Activated CD4-positive, alpha-beta T cell treated with anti-CD3 and anti-CD28 coated beads, Interleukin-2, amount 10 ng/mL, durations not matched to agents 7 days and 5 days (primary cell): ENCODE measurements at regions not wholly inside any gene's neighbourhood (a gene's known extent, or its start where the extent isn't known, plus 50 kb on each side); places are given as distances from the start of the nearest gene placed in this dataset.
A peak's percentile ranks its signal among the peaks of the same experiment; 100 is the strongest.

Source experiments
- CTCF ChIA-PET: fragments of 350-600 bp; sonication (Branson Sonifier 250); formaldehyde crosslinking; loops from one replicate; lab custom pipeline; 2021; ENCODE audit warnings: antibody characterized with exemption; lab: Charles Lee
- POLR2A ChIA-PET: fragments of 350-600 bp; sonication (Branson Sonifier 250); formaldehyde crosslinking; loops from one replicate; lab custom pipeline; 2021; ENCODE audit warnings: antibody characterized with exemption; lab: Charles Lee
- DNase-seq: peaks from one replicate; pipeline ENCODE4 v3.0.0-alpha.2; 2020
- H3K27ac Mint-ChIP-seq: one replicate; pipeline ENCODE4 v1.8.0; 2021; ENCODE audit warnings: mild to moderate bottlenecking, moderate library complexity, mixed read lengths
- H3K27me3 Mint-ChIP-seq: one replicate; pipeline ENCODE4 v1.8.0; 2021; ENCODE audit warnings: mixed read lengths
- H3K36me3 Mint-ChIP-seq: one replicate; pipeline ENCODE4 v1.8.0; 2021; ENCODE audit warnings: low read depth, mixed read lengths
- H3K4me1 Mint-ChIP-seq: one replicate; pipeline ENCODE4 v1.8.0; 2021; ENCODE audit warnings: mixed read lengths
- H3K4me3 Mint-ChIP-seq: one replicate; pipeline ENCODE4 v1.8.0; 2021; ENCODE audit warnings: mild to moderate bottlenecking, moderate library complexity, mixed read lengths
- H3K9me3 Mint-ChIP-seq: one replicate; pipeline ENCODE4 v1.8.0; 2021; ENCODE audit warnings: mixed read lengths

DNA sequence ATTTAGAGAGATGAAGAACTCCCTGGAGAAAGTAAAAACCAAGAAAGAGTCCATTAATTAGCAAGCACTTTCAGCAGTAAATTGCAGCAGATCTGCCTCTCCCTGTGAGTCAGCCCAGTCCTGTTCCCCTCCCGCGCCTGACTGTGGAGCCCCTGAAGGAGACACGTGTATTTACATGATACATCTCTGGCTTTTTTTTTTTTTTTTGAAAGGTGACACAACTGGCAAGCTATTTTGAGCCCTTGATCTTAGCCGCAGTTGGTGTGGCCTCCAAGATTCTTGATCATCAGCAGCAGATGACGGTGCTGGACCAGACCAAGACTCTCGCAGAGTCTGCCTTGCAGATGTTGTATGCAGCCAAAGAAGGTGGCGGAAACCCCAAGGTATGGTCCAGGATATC is 271.8 kb upstream of the TPM1 start:
- no peaks in the 10 kb centered on the region for H3K4me1 Mint-ChIP-seq
- no peak overlapping the region for H3K4me3 Mint-ChIP-seq
- no peak overlapping the region for H3K27ac Mint-ChIP-seq
- ChIA-PET CTCF (interaction anchor here (0.7 kb wide), 1 partner anchor 248 kb away, joined by 3 read pairs; no protein-coding TSS in a partner anchor), POLR2A (no interaction called here)
- no peak for DNase-seq
- no peaks in the 10 kb centered on the region for H3K27me3 Mint-ChIP-seq
- no peaks in the 10 kb centered on the region for H3K9me3 Mint-ChIP-seq
- no peaks in the 10 kb centered on the region for H3K36me3 Mint-ChIP-seq

DNA sequence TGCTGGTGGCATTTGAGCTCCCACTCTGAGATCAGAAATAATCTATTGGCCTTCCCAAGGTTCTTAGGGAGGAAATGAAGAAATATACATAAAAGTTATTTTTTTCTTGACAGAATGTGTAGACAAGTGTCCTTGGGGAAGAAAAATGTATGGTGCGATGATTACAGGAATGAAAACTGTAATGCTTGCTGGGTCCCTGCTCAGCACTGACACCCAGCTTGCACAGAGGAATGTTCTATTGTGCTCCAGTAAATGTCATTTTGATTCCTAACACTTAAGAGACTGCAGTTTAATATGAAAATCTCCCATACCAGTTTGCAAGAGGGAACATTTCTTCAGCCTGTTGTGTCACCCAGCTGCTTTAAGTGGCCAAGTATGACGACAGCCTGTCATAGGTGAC is 271.3 kb upstream of the TPM1 start:
- no peak for DNase-seq
- Mint-ChIP-seq H3K4me1 (no peaks in the 10 kb centered on the region), H3K36me3 (no peaks in the 10 kb centered on the region), H3K9me3 (no peaks in the 10 kb centered on the region), H3K4me3 (no peak overlapping the region), H3K27ac (no peak overlapping the region), H3K27me3 (no peaks in the 10 kb centered on the region)
- ChIA-PET POLR2A (no interaction called here), CTCF (no interaction called here)

DNA sequence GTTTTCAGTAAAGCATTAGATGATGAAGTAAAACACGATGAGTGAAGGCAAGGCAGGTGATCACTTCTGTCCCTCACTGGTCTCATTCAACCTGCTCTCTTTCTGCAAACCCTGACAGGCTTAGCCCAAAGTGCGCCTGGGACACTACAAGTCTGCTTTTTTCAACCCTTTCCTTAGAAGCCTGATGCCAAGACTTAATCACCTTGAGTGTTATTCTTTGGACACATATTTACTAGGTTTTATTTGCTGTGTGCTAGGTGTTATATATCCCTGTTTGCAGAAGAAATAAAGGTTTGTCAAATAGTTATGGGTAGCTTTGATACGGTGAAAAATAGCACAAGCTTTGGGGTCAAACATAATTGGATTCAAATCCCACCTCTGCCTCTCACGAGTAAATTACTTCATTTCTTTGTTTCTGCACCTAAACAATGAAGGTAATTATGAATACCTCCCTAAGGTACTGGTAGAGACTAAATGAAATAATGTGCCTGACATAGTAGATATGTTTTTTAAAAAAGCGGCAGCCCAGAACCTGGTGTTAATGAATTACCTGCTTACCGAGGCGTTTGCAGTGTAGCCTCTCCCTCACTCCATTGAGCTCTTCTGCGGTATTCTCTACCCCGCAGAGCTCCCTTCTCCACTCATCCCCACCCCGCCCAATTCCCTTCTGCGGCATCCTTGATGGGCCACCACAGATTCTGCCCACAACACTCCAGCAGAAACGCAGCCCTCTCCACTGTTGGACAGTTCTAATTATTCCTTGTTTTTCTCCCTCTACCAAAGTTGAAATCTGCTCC is 269.0 kb upstream of the TPM1 start:
- Mint-ChIP-seq H3K27ac (peak overlapping the region; percentile 22), H3K27me3 (no peaks in the 10 kb centered on the region), H3K36me3 (no peaks in the 10 kb centered on the region), H3K9me3 (no peaks in the 10 kb centered on the region), H3K4me1 (no peaks in the 10 kb centered on the region), H3K4me3 (no peak overlapping the region)
- ChIA-PET CTCF (no interaction called here), POLR2A (no interaction called here)
- DNase-seq = no peak

DNA sequence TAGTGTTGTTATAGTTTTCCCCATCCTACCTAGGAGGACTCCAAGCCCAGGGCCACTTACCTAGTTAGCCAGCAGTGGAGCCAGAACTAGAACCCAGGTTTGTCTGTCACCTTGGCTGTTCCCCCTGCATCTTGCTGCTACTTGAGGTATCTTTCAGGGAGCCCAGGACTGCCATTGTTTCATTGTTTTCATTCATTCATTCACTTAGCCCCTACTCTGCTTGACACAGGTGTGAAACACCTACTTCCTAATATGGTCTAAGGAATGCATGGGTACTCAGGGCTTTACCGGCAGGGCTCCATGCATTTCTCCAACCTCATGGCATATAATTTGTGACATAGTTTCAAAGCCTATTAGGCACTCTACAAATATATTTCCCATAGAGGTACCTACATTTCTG is 266.6 kb upstream of the TPM1 start:
- DNase-seq = no peak
- Mint-ChIP-seq H3K27ac (no peak overlapping the region), H3K27me3 (no peaks in the 10 kb centered on the region), H3K9me3 (no peaks in the 10 kb centered on the region), H3K4me1 (no peaks in the 10 kb centered on the region), H3K4me3 (no peak overlapping the region), H3K36me3 (no peaks in the 10 kb centered on the region)
- POLR2A ChIA-PET = no interaction called here
- CTCF ChIA-PET = no interaction called here

DNA sequence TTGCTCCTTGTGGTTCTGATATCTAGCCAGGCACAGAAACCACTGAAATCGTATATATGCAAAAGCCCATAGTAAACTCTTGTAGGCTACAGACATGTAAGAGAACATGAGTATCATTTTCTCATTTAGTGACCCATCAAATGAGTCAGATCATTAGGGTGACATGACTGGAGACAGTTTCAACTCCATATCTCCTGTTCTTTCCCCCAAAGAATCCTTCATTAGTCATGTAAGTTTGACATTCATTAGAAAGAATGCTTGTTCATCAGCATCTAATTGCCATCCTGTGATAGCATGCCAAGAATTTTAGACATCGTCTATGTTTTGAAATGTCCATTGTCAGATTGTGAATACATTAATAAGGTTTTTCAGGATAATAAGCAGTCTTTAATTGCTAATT is 264.9 kb upstream of the TPM1 start:
- no peaks in the 10 kb centered on the region for H3K4me1 Mint-ChIP-seq
- no peaks in the 10 kb centered on the region for H3K36me3 Mint-ChIP-seq
- H3K27ac Mint-ChIP-seq = no peak overlapping the region
- DNase-seq = no peak
- POLR2A ChIA-PET = no interaction called here
- H3K4me3 Mint-ChIP-seq = no peak overlapping the region
- H3K9me3 Mint-ChIP-seq = no peaks in the 10 kb centered on the region
- H3K27me3 Mint-ChIP-seq = peaks cover 3% of the 10 kb centered on the region
- CTCF ChIA-PET = interaction anchor here (0.6 kb wide), 1 partner anchor 18 kb away, joined by 3 read pairs; no protein-coding TSS in a partner anchor

DNA sequence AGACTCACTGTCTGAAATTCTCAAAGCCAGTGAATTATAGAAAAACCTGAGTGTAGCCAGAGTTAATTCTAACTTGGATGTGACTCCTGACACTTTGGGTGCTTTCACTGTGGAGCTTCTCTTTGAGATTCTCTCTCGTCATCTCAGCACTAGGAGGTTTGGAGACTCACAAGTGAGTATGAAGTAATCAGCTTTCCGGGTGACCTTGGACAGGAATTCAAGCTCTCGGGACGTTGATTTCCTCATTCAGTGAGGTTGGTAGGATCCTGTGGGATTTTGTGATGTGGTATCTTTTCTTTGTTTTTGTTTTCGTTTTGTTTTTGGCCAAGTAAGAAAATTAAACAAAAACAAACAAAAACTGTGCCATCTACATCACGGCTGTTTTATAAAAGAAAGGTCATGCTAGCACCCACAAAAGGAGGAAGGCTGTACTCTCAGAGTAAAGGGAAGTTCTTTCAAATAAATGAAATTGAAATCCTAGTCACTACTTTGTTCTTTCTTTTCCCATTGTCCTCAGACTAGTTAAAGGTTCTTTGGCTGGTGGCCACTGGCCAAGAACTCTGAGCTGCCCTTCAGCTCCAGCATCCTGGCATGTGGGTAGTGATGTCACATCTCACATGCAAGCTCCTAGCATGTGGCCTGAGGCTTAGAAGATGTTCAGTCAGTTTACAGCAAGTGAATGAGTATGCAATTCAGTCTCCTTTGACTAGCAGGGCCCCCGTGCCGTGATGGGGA is 263.3 kb upstream of the TPM1 start:
- Mint-ChIP-seq H3K27me3 (peaks cover 3% of the 10 kb centered on the region), H3K4me1 (no peaks in the 10 kb centered on the region), H3K36me3 (no peaks in the 10 kb centered on the region), H3K27ac (no peak overlapping the region), H3K9me3 (no peaks in the 10 kb centered on the region), H3K4me3 (no peak overlapping the region)
- CTCF ChIA-PET = no interaction called here
- no peak for DNase-seq
- POLR2A ChIA-PET = no interaction called here

DNA sequence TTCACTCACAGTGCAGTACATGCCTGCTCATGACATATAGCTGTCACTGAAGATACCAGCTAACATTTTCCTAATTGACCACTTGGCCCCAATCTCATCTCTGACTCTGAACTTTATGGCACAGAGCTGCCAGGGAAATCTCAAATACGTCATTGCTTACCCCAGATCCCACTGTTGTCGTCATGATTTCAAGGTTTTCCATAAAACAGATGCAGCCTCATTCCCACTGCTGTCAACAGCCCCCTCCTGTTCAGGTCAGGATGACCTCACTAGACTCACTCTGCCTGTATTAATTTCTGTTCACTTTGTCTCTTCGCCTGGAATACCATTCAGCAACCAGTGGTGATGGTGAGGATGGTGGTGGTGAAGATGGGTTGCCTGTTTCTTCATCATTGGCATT is 262.6 kb upstream of the TPM1 start:
- DNase-seq = no peak
- Mint-ChIP-seq H3K27me3 (peaks cover 3% of the 10 kb centered on the region), H3K36me3 (no peaks in the 10 kb centered on the region), H3K27ac (no peak overlapping the region), H3K9me3 (no peaks in the 10 kb centered on the region), H3K4me1 (no peaks in the 10 kb centered on the region), H3K4me3 (no peak overlapping the region)
- ChIA-PET POLR2A (no interaction called here), CTCF (no interaction called here)

DNA sequence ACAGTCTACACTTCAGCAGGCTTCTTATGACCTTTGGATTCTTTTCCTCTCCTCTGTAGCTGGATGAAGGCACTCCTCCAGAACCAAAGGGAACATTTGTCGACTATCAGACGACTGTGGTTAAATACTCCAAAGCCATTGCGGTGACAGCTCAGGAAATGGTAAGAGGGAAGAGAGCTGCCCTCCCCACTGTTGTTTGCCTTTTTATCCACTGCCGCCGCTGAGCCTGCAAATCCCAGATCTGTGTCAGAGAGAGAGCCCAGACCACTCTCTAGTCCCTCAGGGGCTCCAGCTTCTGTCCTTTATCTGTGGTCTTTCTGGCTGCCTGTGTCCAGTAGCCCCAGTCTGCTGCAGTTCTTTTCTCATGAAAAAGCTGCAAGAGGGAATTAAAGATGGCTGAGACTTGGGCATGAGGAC is 261.5 kb upstream of the TPM1 start:
- ChIA-PET CTCF (no interaction called here), POLR2A (no interaction called here)
- H3K27ac Mint-ChIP-seq = no peak overlapping the region
- no peaks in the 10 kb centered on the region for H3K36me3 Mint-ChIP-seq
- H3K27me3 Mint-ChIP-seq = peaks cover 5% of the 10 kb centered on the region
- no peak for DNase-seq
- H3K4me1 Mint-ChIP-seq = no peaks in the 10 kb centered on the region
- no peaks in the 10 kb centered on the region for H3K9me3 Mint-ChIP-seq
- no peak overlapping the region for H3K4me3 Mint-ChIP-seq

DNA sequence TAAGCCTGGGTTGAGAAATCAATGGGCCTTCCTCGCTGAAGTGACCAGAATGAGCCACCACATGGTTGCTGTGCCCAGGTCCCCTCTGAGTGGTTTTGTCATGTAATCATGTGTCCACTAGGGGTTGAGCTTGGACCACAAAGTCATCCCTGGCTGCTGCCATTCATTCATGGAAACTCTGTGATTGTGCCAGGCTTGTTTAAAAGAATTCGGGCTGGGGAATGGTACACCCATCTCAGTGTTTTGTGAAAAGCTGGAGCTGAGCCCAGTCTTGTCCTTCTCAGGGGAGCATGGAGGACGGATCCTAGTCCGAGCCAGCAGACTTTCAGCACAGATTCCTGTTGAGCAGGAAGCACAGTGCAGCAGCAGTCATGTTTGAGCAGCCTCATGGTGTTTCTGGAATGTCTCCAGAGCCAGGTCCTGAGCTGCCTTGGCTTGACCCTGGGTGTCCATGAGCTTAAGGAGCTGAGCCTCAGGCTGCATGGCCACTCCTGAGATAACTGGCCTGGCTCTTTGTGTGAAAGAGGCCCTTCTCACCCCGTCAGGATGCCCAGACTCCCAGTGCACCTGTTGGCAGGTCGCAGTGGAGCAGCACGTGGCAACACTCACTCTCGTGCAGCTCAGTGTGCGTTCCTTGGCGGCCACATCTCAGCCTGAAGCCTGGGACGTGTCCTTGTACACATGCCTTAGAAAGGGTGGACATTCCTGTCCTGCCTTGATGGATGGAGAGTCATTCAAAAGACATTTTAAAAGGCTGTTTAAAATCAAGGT is 260.3 kb upstream of the TPM1 start:
- H3K27ac Mint-ChIP-seq = no peak overlapping the region
- H3K27me3 Mint-ChIP-seq = peaks cover 6% of the 10 kb centered on the region
- no peaks in the 10 kb centered on the region for H3K9me3 Mint-ChIP-seq
- no peaks in the 10 kb centered on the region for H3K36me3 Mint-ChIP-seq
- POLR2A ChIA-PET = no interaction called here
- no peak overlapping the region for H3K4me3 Mint-ChIP-seq
- CTCF ChIA-PET = interaction anchor here (0.6 kb wide), 1 partner anchor 555 kb away, joined by 4 read pairs; no protein-coding TSS in a partner anchor
- H3K4me1 Mint-ChIP-seq = no peaks in the 10 kb centered on the region
- DNase-seq = no peak

DNA sequence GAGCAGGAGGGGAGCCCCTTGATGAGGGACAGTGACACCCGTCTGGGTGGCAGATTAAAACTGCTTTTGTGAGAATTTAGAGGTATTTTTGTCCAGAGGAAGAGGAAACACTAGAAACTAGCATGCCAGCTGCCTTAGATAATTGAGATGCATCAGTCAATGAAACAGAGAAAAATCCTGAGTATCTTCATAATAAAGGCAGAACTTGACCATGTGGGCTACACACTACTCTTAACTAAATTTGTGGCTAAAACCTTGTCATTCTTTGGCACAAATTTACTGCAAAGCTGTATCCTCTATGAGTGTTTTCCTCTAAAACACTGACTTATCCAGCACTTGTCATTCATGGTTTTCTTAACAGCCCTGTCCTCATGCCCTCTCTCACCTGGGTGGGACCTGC is 259.7 kb upstream of the TPM1 start:
- Mint-ChIP-seq H3K27me3 (peaks cover 7% of the 10 kb centered on the region), H3K36me3 (no peaks in the 10 kb centered on the region), H3K4me1 (no peaks in the 10 kb centered on the region), H3K27ac (no peak overlapping the region), H3K4me3 (no peak overlapping the region), H3K9me3 (no peaks in the 10 kb centered on the region)
- ChIA-PET CTCF (interaction anchor here (0.6 kb wide), 1 partner anchor 554 kb away, joined by 4 read pairs; no protein-coding TSS in a partner anchor), POLR2A (no interaction called here)
- DNase-seq = no peak

DNA sequence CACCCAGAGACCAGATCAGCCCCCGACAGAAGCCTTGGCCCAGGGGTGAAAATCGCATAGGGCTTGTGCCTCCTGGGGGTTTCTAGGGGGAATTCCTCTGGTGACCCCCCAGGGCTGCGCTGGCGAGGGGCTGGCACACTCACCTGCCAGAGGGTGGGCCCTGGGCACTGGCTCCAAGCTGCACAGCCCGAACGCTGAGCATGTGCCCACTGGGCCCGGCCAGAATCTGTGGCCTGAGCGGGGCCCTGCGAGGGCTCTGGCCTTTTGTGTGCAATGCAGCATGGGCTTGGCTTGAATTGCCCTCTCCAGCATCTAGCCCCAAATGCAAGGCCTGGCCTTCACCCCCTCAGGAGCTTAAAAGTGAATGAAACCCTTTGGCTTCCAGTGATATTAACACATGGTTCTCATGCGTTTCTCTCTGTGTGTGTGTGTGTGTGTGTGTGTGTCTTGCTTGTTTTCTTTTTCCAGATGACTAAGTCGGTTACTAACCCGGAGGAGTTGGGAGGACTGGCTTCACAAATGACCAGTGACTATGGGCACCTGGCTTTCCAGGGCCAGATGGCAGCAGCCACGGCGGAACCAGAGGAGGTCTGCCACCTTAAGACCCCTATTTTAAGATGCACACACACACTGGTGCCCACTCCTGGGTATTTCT is 259.1 kb upstream of the TPM1 start:
- no peak overlapping the region for H3K4me3 Mint-ChIP-seq
- no peaks in the 10 kb centered on the region for H3K4me1 Mint-ChIP-seq
- ChIA-PET POLR2A (no interaction called here), CTCF (interaction anchor here (0.6 kb wide), 1 partner anchor 31 kb away, joined by 3 read pairs; no protein-coding TSS in a partner anchor)
- H3K27ac Mint-ChIP-seq = no peak overlapping the region
- DNase-seq = no peak
- H3K9me3 Mint-ChIP-seq = no peaks in the 10 kb centered on the region
- no peaks in the 10 kb centered on the region for H3K36me3 Mint-ChIP-seq
- H3K27me3 Mint-ChIP-seq = peaks cover 7% of the 10 kb centered on the region
